Colon (tissue), 2 donors: ENCODE measurements at regions not wholly inside any gene's neighbourhood (a gene's known extent, or its start where the extent isn't known, plus 50 kb on each side); places are given as distances from the start of the nearest gene placed in this dataset.
"Not testable (repeated sequence)": the region's sequence is repeated elsewhere in the genome, so short reads cannot be mapped to it uniquely, and the experiment has no call there.

Experiments
- FAIRE-seq: peaks from 2 replicates; lab custom pipeline; 2012; peaks lifted over from hg19 to GRCh38; lab: Jason Lieb, UNC
- donor health status: control.
- donor health status: control.

- no peak for FAIRE-seq
Measured at GRCh38 chr2:150100336-150100735, 387.1 kb downstream of the RND3 start.

- FAIRE-seq = no peak
Measured at GRCh38 chr2:150099805-150100204, 387.7 kb downstream of the RND3 start.

- FAIRE-seq = no peak
Measured at GRCh38 chr2:150097901-150098531, 389.5 kb downstream of the RND3 start.

- no peak for FAIRE-seq
Measured at GRCh38 chr2:150097402-150097801, 390.1 kb downstream of the RND3 start.

- FAIRE-seq = no peak
Measured at GRCh38 chr2:150095361-150096095, 391.9 kb downstream of the RND3 start.

- FAIRE-seq = no peak
Measured at GRCh38 chr2:150091846-150092245, 395.6 kb downstream of the RND3 start.

- no peak for FAIRE-seq
Measured at GRCh38 chr2:150090031-150090430, 397.4 kb downstream of the RND3 start.

- FAIRE-seq = no peak
Measured at GRCh38 chr2:150088538-150088937, 398.9 kb downstream of the RND3 start.

- FAIRE-seq = no peak
Measured at GRCh38 chr2:150085478-150085877, 402.0 kb downstream of the RND3 start.

- FAIRE-seq = no peak
Measured at GRCh38 chr2:150081775-150082481, 405.5 kb downstream of the RND3 start.

GRCh38 chr2:150076281-150076680, 411.2 kb downstream of the RND3 start:
- no peak for FAIRE-seq

GRCh38 chr2:150075831-150076230, 411.6 kb downstream of the RND3 start:
- no peak for FAIRE-seq

- FAIRE-seq = no peak
Measured at GRCh38 chr2:150066490-150066889, 421.0 kb downstream of the RND3 start.

GRCh38 chr2:150063931-150064548, 423.4 kb downstream of the RND3 start:
- no peak for FAIRE-seq

GRCh38 chr2:150063432-150063889, 424.0 kb downstream of the RND3 start:
- FAIRE-seq = no peak

- no peak for FAIRE-seq
Measured at GRCh38 chr2:150062416-150062815, 425.1 kb downstream of the RND3 start.

- FAIRE-seq = no peak
Measured at GRCh38 chr2:150060341-150060740, 427.1 kb downstream of the RND3 start.

GRCh38 chr2:150059676-150060075, 427.8 kb downstream of the RND3 start:
- FAIRE-seq = not testable (repeated sequence)

- FAIRE-seq = no peak
Measured at GRCh38 chr2:150052457-150052856, 435.0 kb downstream of the RND3 start.

GRCh38 chr2:150051004-150051403, 436.5 kb downstream of the RND3 start:
- no peak for FAIRE-seq

GRCh38 chr2:150050036-150050435, 437.4 kb downstream of the RND3 start:
- no peak for FAIRE-seq

- no peak for FAIRE-seq
Measured at GRCh38 chr2:150047620-150048222, 439.7 kb downstream of the RND3 start.
